GM18873 (cell line): ENCODE measurements at regions not wholly inside any gene's neighbourhood (a gene's known extent, or its start where the extent isn't known, plus 50 kb on each side); places are given as distances from the start of the nearest gene placed in this dataset.
"Not testable (repeated sequence)": the region's sequence is repeated elsewhere in the genome, so short reads cannot be mapped to it uniquely, and the experiment has no call there.

ENCODE experiments used
- ATAC-seq: cut with Tn5 transposase; IDR thresholded peaks from one replicate; pipeline ENCODE4 v1.9.1; 2021; ENCODE audit warnings: mild to moderate bottlenecking, moderate library complexity, moderate number of reproducible peaks; ENCODE audit not compliant: unreplicated experiment, low FRiP score

- no peak for ATAC-seq
Observed at GRCh38 chr9:105969636-105970035, 275.3 kb downstream of the TMEM38B start.

DNA sequence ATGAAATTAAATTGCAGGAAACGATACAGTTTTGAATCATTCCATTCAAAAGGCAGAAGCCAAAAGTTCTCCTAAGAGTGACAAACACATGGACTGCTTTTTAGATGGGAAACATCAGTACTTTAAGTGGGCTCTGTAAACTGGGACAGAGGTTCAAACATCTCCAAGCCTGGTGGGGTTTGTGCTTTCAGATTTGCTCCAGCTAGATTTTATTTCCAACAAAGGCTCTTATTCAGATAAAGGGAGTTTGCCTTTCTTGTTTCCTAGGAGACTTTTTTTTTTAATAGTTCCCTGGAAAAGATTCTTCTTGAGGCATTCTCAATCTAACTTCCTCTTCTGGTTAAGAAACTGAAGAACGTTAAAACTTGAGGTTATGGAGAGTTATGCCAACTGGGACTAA is 277.6 kb downstream of the TMEM38B start:
- no peak for ATAC-seq

GRCh38 chr9:105972466-105973204 is 278.3 kb downstream of the TMEM38B start:
- no peak for ATAC-seq

GRCh38 chr9:105973951-105974351 is 279.6 kb downstream of the TMEM38B start:
- ATAC-seq = no peak

- no peak for ATAC-seq
Observed at GRCh38 chr9:105975886-105976645, 281.7 kb downstream of the TMEM38B start.

DNA sequence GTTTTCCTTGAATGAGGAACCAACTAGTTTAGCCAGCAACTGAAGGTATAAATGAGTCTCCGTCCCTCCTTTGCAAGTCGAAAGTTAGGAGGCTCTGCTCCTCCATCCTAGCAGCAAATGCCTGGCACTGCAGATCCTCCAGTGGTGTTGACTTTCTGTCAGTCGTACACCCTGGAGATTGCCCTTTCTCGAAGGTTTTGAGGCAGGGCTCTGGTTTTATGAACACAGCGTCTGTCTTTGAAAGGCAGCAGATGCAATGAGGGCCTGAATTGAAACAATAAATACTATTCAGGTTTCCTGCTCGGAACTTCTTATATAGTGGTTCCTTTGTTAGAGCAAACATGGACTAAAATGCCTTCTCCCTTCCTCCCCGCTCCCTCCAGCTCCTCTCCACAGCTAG is 284.0 kb downstream of the TMEM38B start:
- no peak for ATAC-seq

GRCh38 chr9:105978826-105979225 is 284.5 kb downstream of the TMEM38B start:
- ATAC-seq = no peak

DNA sequence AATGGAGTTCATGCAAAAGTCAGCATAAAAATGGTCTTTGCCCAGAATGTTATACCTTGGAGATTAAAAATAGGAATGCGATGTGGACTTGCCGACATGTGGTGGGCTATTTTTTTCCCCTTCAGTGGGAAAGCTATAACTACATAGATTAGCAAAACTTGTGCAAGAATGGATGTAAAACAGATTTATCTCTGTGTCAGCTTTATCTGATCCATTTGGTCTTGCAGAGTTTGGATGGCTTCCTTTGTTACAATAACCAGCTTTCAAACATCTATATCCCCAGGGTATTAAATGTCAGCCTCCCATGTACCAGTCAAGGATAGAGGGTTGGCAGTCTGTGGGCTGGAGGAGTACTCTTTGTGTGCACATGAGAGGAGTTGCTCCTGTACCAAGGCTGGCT is 284.9 kb downstream of the TMEM38B start:
- no peak for ATAC-seq

GRCh38 chr9:105984714-105985113 is 290.4 kb downstream of the TMEM38B start:
- ATAC-seq = no peak

GRCh38 chr9:105993116-105993854 is 298.9 kb downstream of the TMEM38B start:
- no peak for ATAC-seq

- no peak for ATAC-seq
Observed at GRCh38 chr9:105993921-105994715, 299.8 kb downstream of the TMEM38B start.

DNA sequence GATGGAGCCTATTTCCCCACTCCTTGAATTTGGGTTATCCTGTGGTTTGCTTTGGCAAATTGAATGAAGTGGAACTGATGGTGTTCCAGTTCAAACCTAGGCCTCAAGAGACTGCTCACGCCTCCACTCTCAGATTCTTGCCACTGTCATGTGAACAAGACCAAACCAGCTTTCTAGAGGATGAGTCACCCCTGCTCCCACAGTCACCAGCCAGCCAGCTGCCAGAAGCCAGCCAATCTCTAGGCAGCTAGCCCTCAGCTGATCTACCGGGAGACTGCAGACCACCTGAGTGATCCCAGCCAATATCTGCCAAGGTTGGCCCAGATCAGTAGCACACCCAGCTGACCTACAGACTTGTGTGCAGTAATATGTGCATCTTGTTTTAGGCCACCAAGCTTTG is 300.6 kb downstream of the TMEM38B start:
- ATAC-seq = no peak

DNA sequence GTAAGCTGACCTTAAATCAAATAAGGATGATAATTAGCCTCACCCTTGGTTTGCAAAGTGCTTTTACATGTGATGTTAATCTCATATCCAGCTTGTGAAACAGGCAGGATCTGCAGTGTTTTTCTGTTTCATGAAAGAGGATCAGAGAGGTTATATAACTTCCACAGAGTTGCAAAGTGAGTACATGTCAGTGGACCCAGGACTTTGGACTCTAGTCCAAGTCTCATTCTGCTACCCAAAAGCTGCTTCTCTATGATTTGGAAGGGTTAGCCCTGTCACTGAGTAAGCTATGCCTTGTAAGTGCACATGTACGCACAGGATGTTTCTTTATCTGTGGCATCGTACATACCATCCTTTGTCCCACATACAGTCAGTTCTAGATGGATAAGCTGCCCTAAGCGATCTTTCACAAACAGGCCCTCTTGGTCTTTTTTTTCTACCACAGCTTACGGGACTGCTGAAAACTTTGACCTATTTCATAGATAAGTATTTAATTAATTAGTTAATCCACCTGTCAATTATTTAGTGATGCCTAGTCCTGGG is 322.9 kb downstream of the TMEM38B start:
- ATAC-seq = no peak

GRCh38 chr9:106019039-106019680 is 324.8 kb downstream of the TMEM38B start:
- ATAC-seq = no peak

- ATAC-seq = no peak
Observed at GRCh38 chr9:106019702-106020101, 325.4 kb downstream of the TMEM38B start.

GRCh38 chr9:106020186-106020585 is 325.8 kb downstream of the TMEM38B start:
- no peak for ATAC-seq

DNA sequence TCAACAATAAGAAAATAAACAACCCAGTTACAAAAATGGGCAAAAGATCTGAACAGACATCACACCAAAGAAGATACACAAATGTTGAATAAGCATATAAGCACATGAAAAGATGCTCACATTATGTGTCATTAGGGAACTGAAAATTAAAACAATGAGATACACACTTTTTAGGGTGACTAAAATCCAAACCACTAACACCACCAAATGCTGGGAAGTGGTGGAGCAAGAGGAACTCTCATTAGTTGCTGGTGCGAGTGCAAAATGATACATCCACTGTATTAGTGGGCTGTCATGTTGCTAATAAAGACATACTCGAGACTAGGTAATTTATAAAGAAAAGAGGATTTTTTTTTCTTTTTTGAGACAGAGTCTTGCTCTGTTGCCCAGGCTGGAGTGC is 329.1 kb downstream of the TMEM38B start:
- ATAC-seq = no peak

DNA sequence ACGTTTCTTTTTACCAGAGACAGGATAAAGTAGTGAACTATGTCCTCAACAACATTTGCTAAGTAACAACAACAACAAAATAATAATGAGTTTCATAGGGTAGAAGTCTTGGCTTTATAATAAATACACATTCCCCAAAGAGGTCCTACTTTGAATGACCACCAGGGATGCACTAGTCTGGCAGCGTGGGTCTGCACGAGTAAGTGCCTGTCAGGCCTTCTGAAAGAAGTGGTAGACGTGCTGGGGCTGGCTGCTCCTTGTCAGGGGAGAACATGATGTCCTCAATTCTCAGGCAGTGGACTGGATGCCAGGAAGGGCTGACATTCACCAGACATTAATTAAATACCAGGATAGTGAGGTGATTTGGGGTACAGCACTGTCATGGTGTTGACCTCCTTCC is 331.1 kb downstream of the TMEM38B start:
- ATAC-seq = no peak

GRCh38 chr9:106030146-106030545 is 335.8 kb downstream of the TMEM38B start:
- not testable (repeated sequence) for ATAC-seq

DNA sequence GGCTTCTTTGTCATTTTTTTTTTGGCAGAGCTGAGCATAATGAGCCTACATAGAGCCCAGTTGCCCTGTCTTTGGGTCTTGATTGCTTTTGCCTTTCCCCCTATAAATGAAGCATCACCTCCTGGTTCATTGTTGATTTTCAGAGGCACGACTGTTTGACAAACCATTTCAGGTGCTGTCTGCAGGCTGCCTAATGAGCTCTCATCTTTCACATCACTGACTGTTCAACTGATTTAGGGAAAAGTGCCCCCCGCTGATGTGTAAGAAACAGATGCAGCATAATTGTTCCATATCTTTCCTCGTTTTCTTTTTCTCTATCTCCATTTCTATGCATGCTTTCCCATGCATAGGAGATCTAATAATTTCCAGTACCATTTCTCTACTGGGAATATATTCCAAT is 338.6 kb downstream of the TMEM38B start:
- no peak for ATAC-seq
